Stimulated activated memory B cell treated with anti-CD40 and anti-IgM and Interleukin-4, amounts not matched to agents 10 μg/mL and 1 μg/mL and 100 μg/mL, for 72 hours (primary cell): ENCODE measurements at regions not wholly inside any gene's neighbourhood (a gene's known extent, or its start where the extent isn't known, plus 50 kb on each side); places are given as distances from the start of the nearest gene placed in this dataset.
"Not testable (repeated sequence)": the region's sequence is repeated elsewhere in the genome, so short reads cannot be mapped to it uniquely, and the experiment has no call there.

Experiments
- ATAC-seq: fragments of 150-1000 bp; cut with Tn5 transposase; 2 replicates; pipeline ENCODE4 v1.10.0; 2021
- H3K27ac Mint-ChIP-seq: one replicate; pipeline ENCODE4 v1.8.0; 2022; ENCODE audit warnings: mild to moderate bottlenecking, mixed read lengths
- H3K27me3 Mint-ChIP-seq: one replicate; pipeline ENCODE4 v1.8.0; 2022; ENCODE audit warnings: mixed read lengths
- H3K36me3 Mint-ChIP-seq: one replicate; pipeline ENCODE4 v1.8.0; 2022; ENCODE audit warnings: mixed read lengths
- H3K4me1 Mint-ChIP-seq: one replicate; pipeline ENCODE4 v1.8.0; 2022; ENCODE audit warnings: mixed read lengths
- H3K4me3 Mint-ChIP-seq: one replicate; pipeline ENCODE4 v1.8.0; 2022; ENCODE audit warnings: mild to moderate bottlenecking, moderate library complexity, mixed read lengths
- H3K9me3 Mint-ChIP-seq: one replicate; pipeline ENCODE4 v1.8.0; 2022; ENCODE audit warnings: mixed read lengths

GRCh38 chr6:169918954-169919549, 167.6 kb downstream of the ERMARD start:
- Mint-ChIP-seq H3K4me1 (no peaks in the 10 kb centered on the region), H3K9me3 (no peaks in the 10 kb centered on the region), H3K27ac (no peak overlapping the region), H3K36me3 (no peaks in the 10 kb centered on the region), H3K4me3 (no peak overlapping the region), H3K27me3 (peaks cover 18% of the 10 kb centered on the region)
- ATAC-seq, result no peak

DNA sequence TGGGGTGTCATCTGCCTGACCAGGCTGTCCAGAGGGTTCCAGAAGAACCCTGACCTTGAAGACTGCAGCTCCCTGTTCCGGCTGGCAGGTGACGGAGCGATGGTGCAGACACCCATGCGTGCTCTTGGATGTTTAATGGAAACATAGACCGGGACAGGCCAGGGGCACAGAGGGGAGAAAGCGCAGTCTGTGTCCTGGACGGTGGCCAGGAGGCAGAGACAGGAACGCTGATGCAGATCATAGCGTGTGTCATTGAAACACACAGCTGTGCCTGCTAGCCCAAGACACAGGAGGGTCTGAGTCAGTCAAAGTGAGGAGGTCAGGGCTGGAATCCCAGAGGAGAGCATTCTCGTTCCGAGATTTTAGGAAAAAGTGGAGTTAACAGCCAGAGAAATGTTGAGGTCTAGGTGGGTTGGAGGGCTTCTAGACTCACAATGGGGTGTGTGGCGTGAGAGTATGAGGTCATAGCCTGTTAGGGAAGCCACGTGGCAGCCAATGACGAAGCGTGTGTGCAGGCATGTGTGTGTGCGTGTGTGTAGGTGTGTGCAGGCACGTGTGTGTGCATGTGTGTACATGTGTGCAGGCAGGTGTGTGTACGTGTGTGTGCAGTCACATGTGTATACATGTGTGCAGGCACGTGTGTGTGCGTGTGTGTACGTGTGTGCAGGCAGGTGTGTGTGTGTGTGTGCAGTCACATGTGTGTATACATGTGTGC, 167.0 kb downstream of the ERMARD start:
- Mint-ChIP-seq H3K9me3 (no peaks in the 10 kb centered on the region), H3K27me3 (peaks cover 18% of the 10 kb centered on the region), H3K4me3 (no peak overlapping the region), H3K36me3 (no peaks in the 10 kb centered on the region), H3K27ac (no peak overlapping the region), H3K4me1 (no peaks in the 10 kb centered on the region)
- no peak for ATAC-seq

DNA sequence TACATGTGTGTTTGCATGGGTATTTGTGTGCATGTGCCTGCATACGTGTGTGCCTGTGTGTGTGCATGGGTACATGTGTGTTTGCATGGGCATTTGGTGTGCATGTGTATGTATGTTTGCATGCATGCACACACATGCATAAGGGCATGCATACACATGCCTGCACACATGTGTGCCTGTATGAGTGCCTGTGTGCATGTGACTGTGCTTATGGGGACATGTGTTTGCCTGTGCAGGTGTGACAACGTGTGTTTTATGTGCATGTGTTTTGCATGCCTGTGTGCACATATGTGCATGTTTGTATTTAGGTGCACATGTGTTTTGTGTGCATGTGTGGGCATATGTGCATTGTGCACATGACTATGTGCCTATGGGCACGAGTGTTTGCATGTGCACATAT, 165.7 kb downstream of the ERMARD start:
- peaks cover 7% of the 10 kb centered on the region for H3K4me1 Mint-ChIP-seq
- peaks cover 28% of the 10 kb centered on the region for H3K27me3 Mint-ChIP-seq
- ATAC-seq, result no peak
- H3K36me3 Mint-ChIP-seq, result no peaks in the 10 kb centered on the region
- H3K9me3 Mint-ChIP-seq, result no peaks in the 10 kb centered on the region
- H3K4me3 Mint-ChIP-seq, result no peak overlapping the region
- no peak overlapping the region for H3K27ac Mint-ChIP-seq

- peaks cover 7% of the 10 kb centered on the region for H3K4me1 Mint-ChIP-seq
- H3K27ac Mint-ChIP-seq, result no peak overlapping the region
- no peak for ATAC-seq
- no peaks in the 10 kb centered on the region for H3K9me3 Mint-ChIP-seq
- H3K4me3 Mint-ChIP-seq, result no peak overlapping the region
- H3K36me3 Mint-ChIP-seq, result no peaks in the 10 kb centered on the region
- H3K27me3 Mint-ChIP-seq, result peaks cover 28% of the 10 kb centered on the region
Measured at GRCh38 chr6:169915769-169916550, 164.5 kb downstream of the ERMARD start.

GRCh38 chr6:169913745-169914144, 162.3 kb downstream of the ERMARD start:
- not testable (repeated sequence) for H3K4me3 Mint-ChIP-seq, H3K9me3 Mint-ChIP-seq, H3K27ac Mint-ChIP-seq, ATAC-seq, H3K4me1 Mint-ChIP-seq, H3K36me3 Mint-ChIP-seq
- H3K27me3 Mint-ChIP-seq, result peaks cover 28% of the 10 kb centered on the region

DNA sequence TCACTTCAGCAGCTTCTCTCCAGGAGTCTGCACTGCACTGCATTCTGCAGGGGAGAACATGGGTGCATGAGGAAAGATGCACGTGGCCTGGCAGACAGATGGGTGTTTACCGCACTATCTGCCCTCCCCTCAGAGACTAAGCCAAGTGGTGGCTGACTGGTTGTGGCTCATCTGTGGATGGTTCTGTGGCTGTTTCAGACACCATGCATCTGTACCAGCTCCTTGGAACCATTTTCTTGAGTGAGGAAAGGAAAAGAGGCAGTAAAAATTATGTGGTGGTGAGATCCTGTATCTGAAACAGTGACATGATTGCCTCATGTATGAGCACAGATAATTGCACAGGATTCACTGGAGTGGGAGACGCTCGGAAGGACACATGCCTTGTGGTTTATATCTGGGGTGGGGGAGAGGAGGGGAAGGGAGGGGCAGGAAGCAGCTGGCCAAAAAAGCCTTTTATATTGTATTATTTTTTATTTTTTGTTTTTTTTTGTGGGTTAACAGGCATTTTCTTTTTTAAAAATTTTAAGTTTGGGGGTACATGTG, 161.7 kb downstream of the ERMARD start:
- Mint-ChIP-seq H3K27me3 (peaks cover 23% of the 10 kb centered on the region), H3K4me1 (peaks cover 7% of the 10 kb centered on the region), H3K27ac (no peak overlapping the region), H3K36me3 (no peaks in the 10 kb centered on the region), H3K4me3 (no peak overlapping the region), H3K9me3 (no peaks in the 10 kb centered on the region)
- ATAC-seq, result no peak

DNA sequence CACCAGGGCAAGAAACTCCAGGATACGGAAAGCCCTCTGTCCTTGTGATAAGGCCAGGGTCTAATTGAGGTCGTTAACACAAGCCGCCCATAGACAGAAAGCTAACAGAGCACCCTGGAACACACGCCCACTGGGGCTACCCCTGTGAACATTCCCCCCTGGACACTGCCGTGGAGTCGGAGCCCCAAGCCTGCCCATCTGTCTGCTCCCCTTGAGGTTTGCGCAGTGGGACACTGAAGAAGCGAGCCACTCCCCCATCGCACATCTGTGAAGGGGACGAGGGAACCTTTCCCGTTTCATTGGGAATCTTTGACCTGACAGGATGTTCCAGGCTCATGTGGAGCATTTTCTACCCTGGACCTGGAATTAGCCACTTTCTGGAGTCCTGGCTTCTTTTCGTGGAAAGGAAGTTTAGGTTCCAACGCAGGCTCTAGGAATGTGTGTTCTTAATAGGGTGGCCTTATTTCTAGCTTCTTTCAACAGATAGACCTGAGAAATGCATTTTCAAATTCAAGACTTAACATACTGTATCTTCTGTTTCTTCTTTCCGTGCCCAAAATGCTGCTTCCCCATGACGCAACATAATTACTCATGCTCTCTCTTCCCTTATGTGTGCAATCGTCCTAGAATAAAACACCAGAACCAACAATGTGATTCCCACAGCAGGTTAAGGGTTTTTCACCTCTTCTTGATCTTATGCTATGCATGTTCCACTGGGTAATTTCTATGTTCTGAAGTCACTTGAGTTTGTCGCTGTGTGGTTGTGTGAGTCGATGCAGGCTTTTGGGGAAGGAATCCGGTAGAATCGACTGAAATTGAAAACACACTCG, 161.1 kb downstream of the ERMARD start:
- ATAC-seq, result no peak
- Mint-ChIP-seq H3K4me1 (peaks cover 7% of the 10 kb centered on the region), H3K9me3 (no peaks in the 10 kb centered on the region), H3K4me3 (no peak overlapping the region), H3K27ac (no peak overlapping the region), H3K36me3 (no peaks in the 10 kb centered on the region), H3K27me3 (peaks cover 25% of the 10 kb centered on the region)

- H3K27ac Mint-ChIP-seq, result no peak overlapping the region
- H3K36me3 Mint-ChIP-seq, result no peaks in the 10 kb centered on the region
- peaks cover 7% of the 10 kb centered on the region for H3K4me1 Mint-ChIP-seq
- H3K27me3 Mint-ChIP-seq, result peaks cover 34% of the 10 kb centered on the region
- no peaks in the 10 kb centered on the region for H3K9me3 Mint-ChIP-seq
- H3K4me3 Mint-ChIP-seq, result no peak overlapping the region
- ATAC-seq, result no peak
Measured at GRCh38 chr6:169911264-169912263, 160.1 kb downstream of the ERMARD start.

DNA sequence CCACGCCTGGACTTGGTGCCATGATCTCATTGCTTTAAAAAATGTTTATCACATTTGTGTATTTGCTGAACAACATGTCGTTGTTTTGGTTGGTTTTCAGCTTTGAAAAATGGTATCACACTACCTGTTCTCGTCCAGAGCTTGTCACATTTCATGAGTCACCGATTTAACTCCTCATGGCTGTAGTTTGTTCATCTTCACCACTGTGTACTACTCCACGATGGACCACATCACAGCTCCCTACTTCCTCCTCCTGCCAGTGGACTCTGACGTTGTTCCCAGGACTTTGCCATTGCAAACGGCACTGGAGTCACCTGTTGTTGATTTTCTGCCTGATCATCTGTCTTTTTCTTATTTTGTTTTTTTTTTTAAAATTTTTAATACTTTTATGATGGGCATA, 157.7 kb downstream of the ERMARD start:
- no peaks in the 10 kb centered on the region for H3K9me3 Mint-ChIP-seq
- H3K4me3 Mint-ChIP-seq, result no peak overlapping the region
- no peak overlapping the region for H3K27ac Mint-ChIP-seq
- no peaks in the 10 kb centered on the region for H3K36me3 Mint-ChIP-seq
- H3K27me3 Mint-ChIP-seq, result peaks cover 45% of the 10 kb centered on the region
- H3K4me1 Mint-ChIP-seq, result peaks cover 7% of the 10 kb centered on the region
- no peak for ATAC-seq

- Mint-ChIP-seq H3K9me3 (no peaks in the 10 kb centered on the region), H3K36me3 (no peaks in the 10 kb centered on the region), H3K4me3 (no peak overlapping the region), H3K4me1 (peaks cover 7% of the 10 kb centered on the region), H3K27ac (no peak overlapping the region), H3K27me3 (peaks cover 52% of the 10 kb centered on the region)
- ATAC-seq, result no peak
Measured at GRCh38 chr6:169908403-169908933, 157.0 kb downstream of the ERMARD start.

DNA sequence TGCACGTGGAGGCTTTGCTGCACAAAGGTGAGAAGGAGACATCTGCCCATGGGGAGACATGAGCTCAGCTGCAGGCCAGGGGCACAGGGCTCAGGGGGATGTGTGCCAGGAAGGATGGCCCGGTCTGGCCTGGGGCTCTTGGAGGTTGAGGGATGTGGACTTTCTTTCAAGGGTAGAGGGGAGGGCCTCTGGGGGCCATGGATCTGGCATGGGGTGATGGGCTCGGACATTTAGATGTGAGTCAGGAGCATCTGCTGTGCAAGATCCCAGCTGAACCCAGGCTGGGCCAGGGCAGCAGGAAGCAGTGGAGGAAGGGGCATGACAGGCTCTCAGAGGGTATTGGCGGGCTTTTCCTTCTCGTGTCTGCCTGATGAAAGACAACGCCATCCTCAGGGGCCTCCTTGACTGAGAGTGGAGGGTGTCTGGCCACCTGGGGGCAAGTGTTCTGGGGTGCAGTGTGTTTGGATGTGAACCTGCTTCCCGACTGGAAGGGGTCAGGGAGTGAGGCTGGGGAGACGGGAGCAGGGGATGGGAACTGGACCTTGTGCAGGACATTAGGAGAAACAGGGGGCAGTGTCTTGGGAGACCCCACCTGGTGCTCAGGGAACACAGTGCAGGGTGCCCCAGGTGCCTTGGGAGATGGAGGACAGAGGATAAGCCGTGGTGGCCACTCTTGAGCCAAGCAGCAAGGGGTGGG, 156.1 kb downstream of the ERMARD start:
- Mint-ChIP-seq H3K9me3 (no peaks in the 10 kb centered on the region), H3K27ac (no peak overlapping the region), H3K4me3 (no peak overlapping the region), H3K36me3 (no peaks in the 10 kb centered on the region), H3K4me1 (peaks cover under 1% of the 10 kb centered on the region), H3K27me3 (peaks cover 48% of the 10 kb centered on the region)
- ATAC-seq, result no peak

GRCh38 chr6:169906688-169907418, 155.4 kb downstream of the ERMARD start:
- ATAC-seq, result no peak
- no peaks in the 10 kb centered on the region for H3K4me1 Mint-ChIP-seq
- no peaks in the 10 kb centered on the region for H3K36me3 Mint-ChIP-seq
- H3K27me3 Mint-ChIP-seq, result peaks cover 44% of the 10 kb centered on the region
- no peak overlapping the region for H3K4me3 Mint-ChIP-seq
- H3K27ac Mint-ChIP-seq, result no peak overlapping the region
- peaks cover 5% of the 10 kb centered on the region for H3K9me3 Mint-ChIP-seq
